ENCODE measurements at regions not wholly inside any gene's neighbourhood (a gene's known extent, or its start where the extent isn't known, plus 50 kb on each side); places are given as distances from the start of the nearest gene placed in this dataset.
"Not testable (repeated sequence)": the region's sequence is repeated elsewhere in the genome, so short reads cannot be mapped to it uniquely, and the experiment has no call there.

DNA sequence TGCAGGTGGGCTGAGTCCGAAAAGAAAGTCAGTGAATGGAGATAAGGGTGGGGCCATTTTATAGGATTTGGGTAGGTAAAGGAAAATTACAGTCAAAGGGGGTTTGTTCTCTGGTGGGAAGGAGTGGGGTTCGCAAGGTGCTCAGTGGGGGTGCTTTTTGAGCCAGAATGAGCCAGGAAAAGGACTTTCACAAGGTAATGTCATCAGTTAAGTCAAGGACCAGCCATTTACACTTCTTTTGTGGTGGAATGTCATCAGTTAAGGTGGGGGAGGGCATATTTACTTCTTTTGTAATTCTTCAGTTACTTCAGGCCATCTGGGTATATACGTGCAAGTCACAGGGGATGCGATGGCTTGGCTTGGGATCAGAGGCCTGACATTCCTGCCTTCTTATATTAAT is 705.5 kb upstream of the NEGR1 start:
- not testable (repeated sequence) for H3K36me3 Mint-ChIP-seq (ENCODE audit: low read depth); H3K4me1 Mint-ChIP-seq; ATAC-seq; H3K27ac Mint-ChIP-seq; H3K4me3 Mint-ChIP-seq; H3K27me3 Mint-ChIP-seq; DNase-seq
- peaks cover 32% of the 10 kb centered on the region for H3K9me3 Mint-ChIP-seq

DNA sequence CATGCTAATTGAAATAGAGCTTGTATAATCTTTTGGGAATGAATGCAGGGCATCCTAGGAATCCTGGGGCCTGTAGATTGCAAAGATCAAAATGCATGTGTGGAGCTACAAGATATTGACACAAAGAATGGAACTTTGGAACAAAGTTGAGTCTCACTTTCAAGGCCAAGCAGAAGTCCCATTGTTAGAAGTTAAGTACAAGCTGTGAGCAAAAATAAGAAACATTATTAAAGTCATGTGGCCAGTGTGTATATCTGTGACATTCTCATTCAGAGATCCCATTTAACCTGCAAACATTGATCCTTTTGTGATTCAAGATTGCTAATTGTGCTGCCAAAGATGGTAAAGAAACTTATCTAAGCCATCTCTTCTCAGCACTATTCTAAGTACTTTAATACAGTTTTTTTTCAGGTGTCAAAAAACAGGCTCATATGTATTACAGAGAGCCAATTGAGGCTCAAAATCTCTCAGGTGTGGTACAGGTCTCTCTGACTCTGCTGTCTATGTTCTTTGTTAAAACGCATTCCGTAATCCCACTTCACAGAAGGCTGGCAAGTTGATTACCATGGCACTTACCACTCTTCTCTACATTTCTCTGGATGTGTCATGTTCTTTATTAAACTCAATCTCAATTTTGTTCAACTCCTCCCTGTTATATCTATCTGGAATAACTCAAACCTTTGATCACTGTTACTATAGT is 704.4 kb upstream of the NEGR1 start:
- no peaks in the 10 kb centered on the region for H3K4me1 Mint-ChIP-seq
- no peak for ATAC-seq
- no peak overlapping the region for H3K27ac Mint-ChIP-seq
- H3K27me3 Mint-ChIP-seq = no peaks in the 10 kb centered on the region
- DNase-seq = no peak
- no peaks in the 10 kb centered on the region for H3K36me3 Mint-ChIP-seq (ENCODE audit: low read depth)
- H3K9me3 Mint-ChIP-seq = peaks cover 28% of the 10 kb centered on the region
- no peak overlapping the region for H3K4me3 Mint-ChIP-seq

DNA sequence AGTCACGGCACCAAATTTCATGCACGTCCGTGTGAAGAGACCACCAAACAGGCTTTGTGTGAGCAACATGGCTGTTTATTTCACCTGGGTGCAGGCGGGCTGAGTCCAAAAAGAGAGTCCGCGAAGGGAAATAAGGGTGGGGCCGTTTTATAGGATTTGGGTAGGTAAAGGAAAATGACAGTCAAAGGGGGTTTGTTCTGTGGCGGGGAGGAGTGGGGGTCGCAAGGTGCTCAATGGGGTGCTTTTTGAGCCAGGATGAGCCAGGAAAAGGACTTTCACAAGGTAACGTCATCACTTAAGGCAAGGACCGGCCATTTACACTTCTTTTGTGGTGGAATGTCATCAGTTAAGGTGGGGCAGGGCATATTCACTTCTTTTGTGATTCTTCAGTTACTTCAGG is 702.7 kb upstream of the NEGR1 start:
- not testable (repeated sequence) for ATAC-seq; H3K4me1 Mint-ChIP-seq; H3K36me3 Mint-ChIP-seq (ENCODE audit: low read depth); H3K27ac Mint-ChIP-seq; H3K27me3 Mint-ChIP-seq; DNase-seq; H3K4me3 Mint-ChIP-seq
- H3K9me3 Mint-ChIP-seq = peaks cover 22% of the 10 kb centered on the region

DNA sequence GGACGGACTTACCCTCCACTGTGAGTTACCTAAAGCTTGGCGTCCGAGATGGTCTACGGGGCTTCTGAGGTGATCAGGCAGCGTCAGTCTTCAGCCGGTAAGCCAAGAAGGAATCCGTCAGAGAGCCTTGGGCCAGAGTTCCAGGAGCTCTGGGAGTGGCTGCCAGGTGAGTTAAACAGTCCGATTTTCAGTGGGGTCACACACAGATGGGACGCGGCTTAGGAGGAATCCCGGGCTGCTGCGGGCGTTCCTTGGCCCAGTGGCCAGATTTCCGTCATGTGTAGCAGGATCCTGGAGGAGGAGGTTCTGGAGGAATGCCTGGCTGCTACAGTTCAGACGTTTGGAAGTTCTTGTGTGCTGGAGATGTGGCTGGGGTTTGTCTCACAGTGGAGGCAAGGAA is 700.7 kb upstream of the NEGR1 start:
- H3K4me3 Mint-ChIP-seq; H3K36me3 Mint-ChIP-seq (ENCODE audit: low read depth); H3K27me3 Mint-ChIP-seq; ATAC-seq; H3K27ac Mint-ChIP-seq; DNase-seq; H3K4me1 Mint-ChIP-seq: not testable (repeated sequence)
- H3K9me3 Mint-ChIP-seq = peaks cover 24% of the 10 kb centered on the region

DNA sequence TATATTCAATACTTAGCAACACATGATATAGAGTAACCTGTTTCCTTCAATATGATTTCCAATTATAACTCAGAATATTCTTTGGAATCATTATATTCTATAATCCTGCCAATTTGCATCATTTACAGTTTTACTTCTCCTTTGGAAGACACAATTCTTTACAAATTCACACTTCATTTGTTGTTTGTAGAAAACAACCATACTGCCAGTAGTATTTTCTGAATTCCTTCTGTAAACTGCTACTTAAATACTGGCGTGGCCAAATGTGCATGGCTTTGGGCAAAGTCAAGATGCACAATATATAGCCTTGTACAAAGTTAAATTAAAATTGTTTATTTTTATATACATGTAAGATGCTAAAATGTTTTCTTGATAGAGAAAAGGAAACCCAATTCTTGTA is 687.1 kb upstream of the NEGR1 start:
- peaks cover 9% of the 10 kb centered on the region for H3K9me3 Mint-ChIP-seq
- H3K27ac Mint-ChIP-seq = no peak overlapping the region
- H3K4me3 Mint-ChIP-seq = no peak overlapping the region
- no peak for ATAC-seq
- no peaks in the 10 kb centered on the region for H3K27me3 Mint-ChIP-seq
- no peaks in the 10 kb centered on the region for H3K36me3 Mint-ChIP-seq (ENCODE audit: low read depth)
- no peak for DNase-seq
- no peaks in the 10 kb centered on the region for H3K4me1 Mint-ChIP-seq

DNA sequence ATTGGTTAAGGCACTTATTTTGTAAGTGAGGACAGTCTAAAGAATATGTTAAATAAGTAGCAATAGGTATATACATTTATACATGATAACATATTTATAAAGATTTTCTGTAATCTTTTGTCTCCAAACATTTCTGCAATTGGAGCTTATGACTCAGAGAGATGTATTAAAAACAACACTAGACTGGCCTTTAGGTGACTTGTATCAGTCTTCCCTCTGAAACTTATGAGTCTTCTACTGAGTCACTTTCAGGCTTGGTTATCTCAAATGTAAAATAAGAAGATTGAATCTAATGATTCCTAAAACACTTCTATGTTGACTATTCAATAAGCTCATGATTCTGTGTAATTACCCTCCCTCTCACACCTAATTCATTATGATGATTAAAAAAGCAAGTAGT is 672.6 kb upstream of the NEGR1 start:
- Mint-ChIP-seq H3K27me3 (no peaks in the 10 kb centered on the region), H3K27ac (no peak overlapping the region), H3K9me3 (peaks cover 17% of the 10 kb centered on the region), H3K36me3 (ENCODE audit: low read depth) (no peaks in the 10 kb centered on the region), H3K4me3 (no peak overlapping the region), H3K4me1 (no peaks in the 10 kb centered on the region)
- no peak for ATAC-seq
- DNase-seq = no peak

DNA sequence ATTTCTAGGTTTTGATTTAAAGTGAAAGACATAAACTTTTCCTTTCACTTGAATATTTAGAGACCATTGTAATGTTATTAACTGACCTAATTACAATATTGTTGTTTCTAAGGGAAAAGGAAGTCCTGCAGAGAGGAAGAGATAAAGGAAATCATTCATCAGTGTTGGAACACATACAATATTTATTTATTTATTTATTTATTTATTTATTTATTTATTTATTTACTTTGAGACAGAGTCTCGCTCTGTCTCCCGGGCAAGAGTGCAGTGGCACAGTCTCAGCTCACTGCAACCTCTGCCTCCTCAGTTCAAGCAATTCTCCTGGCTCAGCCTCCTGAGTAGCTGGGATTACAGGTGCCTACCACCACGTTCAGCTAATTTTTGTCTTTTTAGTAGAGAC is 668.6 kb upstream of the NEGR1 start:
- not testable (repeated sequence) for H3K4me3 Mint-ChIP-seq; H3K4me1 Mint-ChIP-seq; H3K36me3 Mint-ChIP-seq (ENCODE audit: low read depth); ATAC-seq; H3K27ac Mint-ChIP-seq; H3K27me3 Mint-ChIP-seq; DNase-seq
- H3K9me3 Mint-ChIP-seq = peaks cover 14% of the 10 kb centered on the region

DNA sequence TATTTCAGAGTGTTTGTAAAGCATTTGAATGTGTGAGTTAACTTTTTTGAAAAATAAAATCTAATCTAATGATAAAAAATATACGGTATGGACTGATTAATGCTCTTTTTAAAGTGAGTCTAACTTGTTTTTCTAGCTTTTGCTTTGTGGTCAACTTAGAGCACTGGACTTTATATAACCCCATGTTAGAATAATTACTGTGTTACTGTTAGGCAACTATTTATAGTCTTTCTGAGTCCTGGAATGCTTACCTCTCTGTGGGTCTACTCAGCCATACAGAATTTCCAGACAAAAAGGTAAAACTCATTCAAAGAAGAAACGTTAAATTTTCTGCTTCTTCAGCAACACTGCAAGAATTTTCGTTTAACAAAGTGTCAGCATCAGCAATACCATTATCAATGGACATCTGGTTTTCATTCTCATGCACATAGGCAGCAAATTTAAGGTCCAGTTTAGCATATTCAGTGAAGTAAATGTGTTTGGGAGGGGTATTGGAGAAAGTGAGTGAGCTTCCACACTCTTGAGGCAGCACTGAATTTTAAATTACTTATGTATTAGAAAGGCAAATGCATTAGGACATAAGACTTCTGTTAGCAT is 664.7 kb upstream of the NEGR1 start:
- H3K36me3 Mint-ChIP-seq (ENCODE audit: low read depth) = no peaks in the 10 kb centered on the region
- DNase-seq (no peak), ATAC-seq (no peak)
- H3K27me3 Mint-ChIP-seq = no peaks in the 10 kb centered on the region
- peaks cover 4% of the 10 kb centered on the region for H3K9me3 Mint-ChIP-seq
- no peak overlapping the region for H3K27ac Mint-ChIP-seq
- no peaks in the 10 kb centered on the region for H3K4me1 Mint-ChIP-seq
- H3K4me3 Mint-ChIP-seq = no peak overlapping the region

DNA sequence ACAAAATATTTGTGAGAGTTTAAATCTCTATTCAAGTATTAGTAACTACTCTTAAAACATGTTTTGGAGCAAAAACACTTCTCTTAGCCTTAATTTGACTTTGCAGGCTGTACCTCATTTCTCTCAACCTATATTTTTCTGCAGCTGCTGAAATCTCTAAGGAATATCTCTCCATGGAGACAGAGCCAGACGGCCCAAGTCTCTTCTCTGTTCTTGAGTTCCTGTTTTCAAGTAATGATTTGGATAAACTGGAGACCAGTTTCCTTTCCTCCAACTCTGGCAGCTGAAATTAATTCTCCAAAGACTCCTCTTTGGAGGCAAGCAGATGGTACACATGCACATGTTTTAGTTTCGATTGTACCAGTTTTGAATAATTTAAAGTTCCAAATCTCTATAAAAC is 659.7 kb upstream of the NEGR1 start:
- no peak overlapping the region for H3K27ac Mint-ChIP-seq
- H3K27me3 Mint-ChIP-seq = no peaks in the 10 kb centered on the region
- no peaks in the 10 kb centered on the region for H3K4me1 Mint-ChIP-seq
- ATAC-seq = no peak
- no peaks in the 10 kb centered on the region for H3K36me3 Mint-ChIP-seq (ENCODE audit: low read depth)
- no peak for DNase-seq
- H3K9me3 Mint-ChIP-seq = peaks cover 3% of the 10 kb centered on the region
- no peak overlapping the region for H3K4me3 Mint-ChIP-seq

DNA sequence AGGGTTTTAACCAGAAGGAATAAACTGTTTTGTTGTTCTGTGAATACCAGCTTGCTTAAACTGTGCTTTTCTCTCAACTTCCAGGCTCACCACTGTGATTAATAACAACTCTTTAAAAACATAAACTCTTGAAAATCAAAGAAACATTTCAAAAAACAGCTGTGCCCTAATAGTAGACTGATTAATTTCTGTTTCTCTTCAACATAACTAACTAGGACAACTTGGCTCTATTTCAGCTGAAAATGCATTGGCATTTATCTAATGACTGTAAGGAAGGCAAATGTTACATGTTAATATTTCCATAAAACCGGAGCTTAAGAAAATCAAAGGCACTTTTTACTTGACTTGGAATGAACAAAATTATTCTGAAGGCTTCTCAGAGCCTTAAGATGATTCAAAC is 656.1 kb upstream of the NEGR1 start:
- H3K9me3 Mint-ChIP-seq = peaks cover 3% of the 10 kb centered on the region
- DNase-seq (no peak), ATAC-seq (no peak)
- H3K36me3 Mint-ChIP-seq (ENCODE audit: low read depth) = no peaks in the 10 kb centered on the region
- H3K27ac Mint-ChIP-seq = no peak overlapping the region
- H3K27me3 Mint-ChIP-seq = no peaks in the 10 kb centered on the region
- H3K4me3 Mint-ChIP-seq = no peak overlapping the region
- no peaks in the 10 kb centered on the region for H3K4me1 Mint-ChIP-seq

DNA sequence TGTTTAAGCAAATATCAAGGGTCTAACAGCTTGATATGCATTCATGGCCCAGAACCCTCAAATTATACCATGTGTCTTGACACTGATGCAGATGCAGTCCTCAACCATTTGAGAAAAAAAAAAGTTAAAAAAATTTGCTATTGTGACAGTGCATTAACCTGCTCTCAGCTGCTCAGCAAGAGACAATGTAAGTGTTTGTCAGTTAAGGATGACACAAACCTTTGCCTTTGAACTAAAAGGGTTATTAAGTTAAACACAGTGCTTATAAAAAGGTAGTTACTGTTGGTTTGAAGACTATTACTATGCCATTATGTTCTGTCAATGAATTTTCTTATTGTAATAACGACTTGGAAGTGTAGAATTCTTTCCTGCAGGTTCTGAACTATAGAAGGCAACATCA is 655.6 kb upstream of the NEGR1 start:
- peaks cover 3% of the 10 kb centered on the region for H3K9me3 Mint-ChIP-seq

DNA sequence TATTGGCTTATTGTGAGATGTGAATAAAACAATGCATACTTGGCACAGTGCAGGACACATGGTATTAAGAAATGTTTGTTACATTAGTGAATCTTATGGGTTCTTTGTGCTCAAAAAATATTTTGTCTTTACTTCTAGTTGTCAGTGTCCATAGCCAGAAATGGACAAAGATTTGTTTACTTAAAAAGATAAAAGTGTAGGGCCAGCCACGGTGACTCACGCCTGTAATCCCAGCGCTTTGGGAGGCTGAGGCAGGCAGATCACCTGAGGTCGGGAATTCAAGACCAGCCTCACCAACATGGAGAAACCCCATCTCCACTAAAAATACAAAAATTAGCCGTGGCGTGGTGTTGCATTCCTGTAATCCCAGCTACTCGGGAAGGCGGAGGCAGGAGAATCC is 654.6 kb upstream of the NEGR1 start:
- no peak for ATAC-seq
- no peaks in the 10 kb centered on the region for H3K36me3 Mint-ChIP-seq (ENCODE audit: low read depth)
- no peaks in the 10 kb centered on the region for H3K4me1 Mint-ChIP-seq
- DNase-seq = no peak
- no peaks in the 10 kb centered on the region for H3K27me3 Mint-ChIP-seq
- H3K9me3 Mint-ChIP-seq = peaks cover 3% of the 10 kb centered on the region
- H3K4me3 Mint-ChIP-seq = no peak overlapping the region
- H3K27ac Mint-ChIP-seq = no peak overlapping the region

More for the DNA sequence above, 655.6 kb upstream of the NEGR1 start:
- H3K27ac Mint-ChIP-seq = no peak overlapping the region
- no peaks in the 10 kb centered on the region for H3K4me1 Mint-ChIP-seq
- ATAC-seq (no peak), DNase-seq (no peak)
- no peaks in the 10 kb centered on the region for H3K27me3 Mint-ChIP-seq
- no peak overlapping the region for H3K4me3 Mint-ChIP-seq
- no peaks in the 10 kb centered on the region for H3K36me3 Mint-ChIP-seq (ENCODE audit: low read depth)

DNA sequence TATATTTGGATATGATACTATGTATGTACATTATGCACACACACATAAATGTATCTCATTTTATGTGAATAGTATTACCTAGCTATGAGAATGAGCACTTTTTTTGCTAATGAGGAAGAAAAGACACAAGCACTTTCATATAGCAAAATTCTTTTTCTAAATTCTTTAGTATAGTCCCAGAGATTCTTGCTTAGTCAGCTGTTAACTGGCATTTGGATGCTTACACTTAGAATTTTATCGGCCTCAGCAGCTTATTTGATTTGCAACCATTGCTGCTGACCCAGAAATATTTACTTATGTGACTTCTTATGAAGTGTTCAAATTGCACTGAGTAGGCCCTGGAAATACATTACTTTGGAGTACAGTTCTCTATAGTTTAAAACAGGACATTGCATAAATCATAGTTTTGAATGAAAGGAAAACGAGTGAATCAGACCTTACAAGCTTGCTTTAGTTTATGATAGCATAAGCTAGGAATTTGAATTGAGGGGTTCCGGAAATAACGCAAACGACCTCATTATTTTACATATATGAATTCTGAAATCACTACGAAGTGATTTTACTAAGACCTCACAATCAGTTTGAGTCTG is 653.9 kb upstream of the NEGR1 start:
- H3K36me3 Mint-ChIP-seq (ENCODE audit: low read depth) = no peaks in the 10 kb centered on the region
- H3K4me1 Mint-ChIP-seq = no peaks in the 10 kb centered on the region
- DNase-seq (no peak), ATAC-seq (no peak)
- H3K27me3 Mint-ChIP-seq = no peaks in the 10 kb centered on the region
- no peak overlapping the region for H3K4me3 Mint-ChIP-seq
- no peak overlapping the region for H3K27ac Mint-ChIP-seq
- H3K9me3 Mint-ChIP-seq = peaks cover 3% of the 10 kb centered on the region

DNA sequence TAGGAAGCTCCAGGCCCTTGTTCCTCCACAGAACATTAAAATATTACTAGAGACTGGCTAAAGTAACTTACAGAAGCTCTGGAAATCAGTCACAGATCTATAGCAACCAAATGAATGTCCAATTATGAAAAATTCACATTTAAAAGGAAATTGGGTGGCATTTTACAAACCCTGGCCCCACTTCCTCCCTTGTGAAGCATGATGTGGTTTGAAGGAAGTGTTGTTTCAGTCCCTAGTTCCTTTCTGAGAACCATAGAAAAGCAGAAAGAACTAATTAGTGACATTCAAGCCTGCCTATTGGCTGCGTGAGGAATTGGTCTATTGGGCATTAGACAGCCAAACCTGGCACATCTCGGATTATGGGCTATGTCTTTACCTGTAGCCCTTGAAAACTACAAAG is 649.7 kb upstream of the NEGR1 start:
- peaks cover 9% of the 10 kb centered on the region for H3K9me3 Mint-ChIP-seq
- no peak overlapping the region for H3K27ac Mint-ChIP-seq
- no peak overlapping the region for H3K4me3 Mint-ChIP-seq
- ATAC-seq (no peak), DNase-seq (no peak)
- H3K27me3 Mint-ChIP-seq = no peaks in the 10 kb centered on the region
- no peaks in the 10 kb centered on the region for H3K36me3 Mint-ChIP-seq (ENCODE audit: low read depth)
- H3K4me1 Mint-ChIP-seq = no peaks in the 10 kb centered on the region

DNA sequence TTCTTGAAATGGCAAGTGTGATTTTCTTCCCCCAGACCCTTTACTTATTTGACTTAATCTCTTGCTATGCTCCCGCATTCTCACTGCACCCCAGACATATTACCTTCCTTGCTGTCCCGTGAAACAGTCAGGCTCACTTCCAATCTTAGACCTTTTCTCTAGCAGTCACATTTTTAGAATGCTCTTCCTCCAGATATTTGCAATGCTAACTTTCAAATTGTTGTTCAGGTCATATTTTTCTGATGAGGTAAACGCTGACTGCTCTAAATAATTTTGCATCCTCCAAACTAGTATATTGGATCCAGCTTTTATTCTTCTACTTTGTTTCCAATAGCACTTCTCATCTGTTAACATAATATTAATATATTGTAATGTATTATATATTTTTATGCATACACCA is 648.2 kb upstream of the NEGR1 start:
- no peak overlapping the region for H3K4me3 Mint-ChIP-seq
- no peak overlapping the region for H3K27ac Mint-ChIP-seq
- ATAC-seq (no peak), DNase-seq (no peak)
- no peaks in the 10 kb centered on the region for H3K36me3 Mint-ChIP-seq (ENCODE audit: low read depth)
- no peaks in the 10 kb centered on the region for H3K27me3 Mint-ChIP-seq
- H3K4me1 Mint-ChIP-seq = no peaks in the 10 kb centered on the region
- H3K9me3 Mint-ChIP-seq = peaks cover 9% of the 10 kb centered on the region

All from activated naive CD8-positive, alpha-beta T cell treated with anti-CD3 and anti-CD28 coated beads, Interleukin-2, amount 50 U/mL, for 24 hours (primary cell).